GM23338 (cell line): ENCODE measurements at regions not wholly inside any gene's neighbourhood (a gene's known extent, or its start where the extent isn't known, plus 50 kb on each side); places are given as distances from the start of the nearest gene placed in this dataset.

ENCODE experiments used
- CREB1 ChIP-seq: fragments of 250-450 bp; sonication (Bioruptor Pico); IDR thresholded peaks from 2 replicates; pipeline ENCODE4 v1.5.0; 2020; ENCODE audit warnings: low read depth, mild to moderate bottlenecking, moderate library complexity
- EZH2 ChIP-seq: fragments of 200-600 bp; sonication (generic); IDR thresholded peaks from one replicate; pipeline ENCODE4 v1.8.0; 2017; ENCODE audit warnings: antibody characterized with exemption, mild to moderate bottlenecking, low read depth; ENCODE audit not compliant: unreplicated experiment
- EZH2phosphoT487 ChIP-seq: fragments of 200-600 bp; sonication (generic); IDR thresholded peaks from one replicate; pipeline ENCODE4 v1.8.1; 2018; ENCODE audit warnings: antibody characterized with exemption; ENCODE audit not compliant: unreplicated experiment
- JUNB ChIP-seq: IDR thresholded peaks from one replicate; pipeline ENCODE4 v1.6.1; 2016; ENCODE audit warnings: antibody characterized with exemption; ENCODE audit not compliant: unreplicated experiment
- NANOG ChIP-seq: IDR thresholded peaks from 2 replicates; pipeline ENCODE4 v1.6.1; 2016; ENCODE audit warnings: antibody characterized with exemption, borderline replicate concordance
- POLR2AphosphoS5 ChIP-seq: IDR thresholded peaks from 2 replicates; pipeline ENCODE4 v1.6.1; 2016; ENCODE audit warnings: antibody characterized with exemption, low read depth
- STAT1 ChIP-seq: IDR thresholded peaks from one replicate; pipeline ENCODE4 v1.6.1; 2016; ENCODE audit warnings: antibody characterized with exemption; ENCODE audit not compliant: unreplicated experiment
- ZNF114 ChIP-seq: fragments of 250-450 bp; sonication (Bioruptor Pico); IDR thresholded peaks from 2 replicates; pipeline ENCODE4 v1.5.0; 2020; ENCODE audit warnings: mild to moderate bottlenecking, moderate library complexity
- TF ChIP-seq, protein P1 (sequence below), 2 experiments: fragments of 200-600 bp in 1 of 2; sonication (generic) in 1 of 2; conservative IDR thresholded peaks; 2 replicates each; pipeline versions ENCODE4 v1.5.1 to v1.6.1; 2016 to 2017; ENCODE audit warnings: antibody characterized with exemption in 2 of 2, low read depth in 2 of 2, mild to moderate bottlenecking in 2 of 2, moderate library complexity in 1 of 2
- TF ChIP-seq, protein P2 (sequence below): IDR thresholded peaks from one replicate; pipeline ENCODE4 v1.6.1; 2018; ENCODE audit warnings: antibody characterized with exemption; ENCODE audit not compliant: unreplicated experiment
- TF ChIP-seq, protein P3 (sequence below): IDR thresholded peaks from 2 replicates; pipeline ENCODE4 v1.6.1; 2016; ENCODE audit warnings: antibody characterized with exemption
- TF ChIP-seq, protein P4 (sequence below): fragments of 250-450 bp; sonication (Bioruptor Pico); IDR thresholded peaks from 2 replicates; pipeline ENCODE4 v1.5.0; 2020; ENCODE audit warnings: mild to moderate bottlenecking, moderate library complexity

DNA sequence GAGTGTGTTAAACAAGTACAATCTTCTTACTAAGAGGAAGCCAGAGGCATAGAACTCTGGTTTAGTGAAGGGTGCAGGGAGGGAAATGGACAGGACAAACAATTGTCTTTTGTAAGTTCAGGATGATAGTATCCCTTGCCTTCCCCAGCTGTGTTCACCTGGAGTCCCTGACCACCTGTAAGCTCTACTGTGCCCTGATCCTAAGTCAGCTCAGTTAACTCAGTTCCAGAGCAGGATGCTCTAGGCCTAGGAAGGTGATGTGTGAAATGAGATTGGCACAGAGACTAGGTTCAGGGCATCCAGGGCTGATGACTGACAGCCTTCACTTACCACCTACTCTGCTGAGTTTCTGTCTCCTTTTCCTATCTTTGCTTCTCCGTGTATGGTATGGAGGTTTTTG is 333.0 kb downstream of the SUCLG1 start:
- TF ChIP-seq, protein P1, sequence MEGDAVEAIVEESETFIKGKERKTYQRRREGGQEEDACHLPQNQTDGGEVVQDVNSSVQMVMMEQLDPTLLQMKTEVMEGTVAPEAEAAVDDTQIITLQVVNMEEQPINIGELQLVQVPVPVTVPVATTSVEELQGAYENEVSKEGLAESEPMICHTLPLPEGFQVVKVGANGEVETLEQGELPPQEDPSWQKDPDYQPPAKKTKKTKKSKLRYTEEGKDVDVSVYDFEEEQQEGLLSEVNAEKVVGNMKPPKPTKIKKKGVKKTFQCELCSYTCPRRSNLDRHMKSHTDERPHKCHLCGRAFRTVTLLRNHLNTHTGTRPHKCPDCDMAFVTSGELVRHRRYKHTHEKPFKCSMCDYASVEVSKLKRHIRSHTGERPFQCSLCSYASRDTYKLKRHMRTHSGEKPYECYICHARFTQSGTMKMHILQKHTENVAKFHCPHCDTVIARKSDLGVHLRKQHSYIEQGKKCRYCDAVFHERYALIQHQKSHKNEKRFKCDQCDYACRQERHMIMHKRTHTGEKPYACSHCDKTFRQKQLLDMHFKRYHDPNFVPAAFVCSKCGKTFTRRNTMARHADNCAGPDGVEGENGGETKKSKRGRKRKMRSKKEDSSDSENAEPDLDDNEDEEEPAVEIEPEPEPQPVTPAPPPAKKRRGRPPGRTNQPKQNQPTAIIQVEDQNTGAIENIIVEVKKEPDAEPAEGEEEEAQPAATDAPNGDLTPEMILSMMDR (conservative IDR thresholded peaks at IDR 0.05; ENCODE audit: low read depth in 2 of 2) = no peak
- TF ChIP-seq NANOG (no peak), CREB1 (CRISPR knock-in tag) (no peak), EZH2phosphoT487 (no peak), EZH2 (no peak), POLR2AphosphoS5 (no peak), JUNB (no peak), STAT1 (no peak), ZNF114 (CRISPR knock-in tag) (no peak)
- TF ChIP-seq, protein P2, sequence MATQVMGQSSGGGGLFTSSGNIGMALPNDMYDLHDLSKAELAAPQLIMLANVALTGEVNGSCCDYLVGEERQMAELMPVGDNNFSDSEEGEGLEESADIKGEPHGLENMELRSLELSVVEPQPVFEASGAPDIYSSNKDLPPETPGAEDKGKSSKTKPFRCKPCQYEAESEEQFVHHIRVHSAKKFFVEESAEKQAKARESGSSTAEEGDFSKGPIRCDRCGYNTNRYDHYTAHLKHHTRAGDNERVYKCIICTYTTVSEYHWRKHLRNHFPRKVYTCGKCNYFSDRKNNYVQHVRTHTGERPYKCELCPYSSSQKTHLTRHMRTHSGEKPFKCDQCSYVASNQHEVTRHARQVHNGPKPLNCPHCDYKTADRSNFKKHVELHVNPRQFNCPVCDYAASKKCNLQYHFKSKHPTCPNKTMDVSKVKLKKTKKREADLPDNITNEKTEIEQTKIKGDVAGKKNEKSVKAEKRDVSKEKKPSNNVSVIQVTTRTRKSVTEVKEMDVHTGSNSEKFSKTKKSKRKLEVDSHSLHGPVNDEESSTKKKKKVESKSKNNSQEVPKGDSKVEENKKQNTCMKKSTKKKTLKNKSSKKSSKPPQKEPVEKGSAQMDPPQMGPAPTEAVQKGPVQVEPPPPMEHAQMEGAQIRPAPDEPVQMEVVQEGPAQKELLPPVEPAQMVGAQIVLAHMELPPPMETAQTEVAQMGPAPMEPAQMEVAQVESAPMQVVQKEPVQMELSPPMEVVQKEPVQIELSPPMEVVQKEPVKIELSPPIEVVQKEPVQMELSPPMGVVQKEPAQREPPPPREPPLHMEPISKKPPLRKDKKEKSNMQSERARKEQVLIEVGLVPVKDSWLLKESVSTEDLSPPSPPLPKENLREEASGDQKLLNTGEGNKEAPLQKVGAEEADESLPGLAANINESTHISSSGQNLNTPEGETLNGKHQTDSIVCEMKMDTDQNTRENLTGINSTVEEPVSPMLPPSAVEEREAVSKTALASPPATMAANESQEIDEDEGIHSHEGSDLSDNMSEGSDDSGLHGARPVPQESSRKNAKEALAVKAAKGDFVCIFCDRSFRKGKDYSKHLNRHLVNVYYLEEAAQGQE = no peak
- TF ChIP-seq, protein P3, sequence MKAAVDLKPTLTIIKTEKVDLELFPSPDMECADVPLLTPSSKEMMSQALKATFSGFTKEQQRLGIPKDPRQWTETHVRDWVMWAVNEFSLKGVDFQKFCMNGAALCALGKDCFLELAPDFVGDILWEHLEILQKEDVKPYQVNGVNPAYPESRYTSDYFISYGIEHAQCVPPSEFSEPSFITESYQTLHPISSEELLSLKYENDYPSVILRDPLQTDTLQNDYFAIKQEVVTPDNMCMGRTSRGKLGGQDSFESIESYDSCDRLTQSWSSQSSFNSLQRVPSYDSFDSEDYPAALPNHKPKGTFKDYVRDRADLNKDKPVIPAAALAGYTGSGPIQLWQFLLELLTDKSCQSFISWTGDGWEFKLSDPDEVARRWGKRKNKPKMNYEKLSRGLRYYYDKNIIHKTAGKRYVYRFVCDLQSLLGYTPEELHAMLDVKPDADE = no peak
- TF ChIP-seq, protein P4, sequence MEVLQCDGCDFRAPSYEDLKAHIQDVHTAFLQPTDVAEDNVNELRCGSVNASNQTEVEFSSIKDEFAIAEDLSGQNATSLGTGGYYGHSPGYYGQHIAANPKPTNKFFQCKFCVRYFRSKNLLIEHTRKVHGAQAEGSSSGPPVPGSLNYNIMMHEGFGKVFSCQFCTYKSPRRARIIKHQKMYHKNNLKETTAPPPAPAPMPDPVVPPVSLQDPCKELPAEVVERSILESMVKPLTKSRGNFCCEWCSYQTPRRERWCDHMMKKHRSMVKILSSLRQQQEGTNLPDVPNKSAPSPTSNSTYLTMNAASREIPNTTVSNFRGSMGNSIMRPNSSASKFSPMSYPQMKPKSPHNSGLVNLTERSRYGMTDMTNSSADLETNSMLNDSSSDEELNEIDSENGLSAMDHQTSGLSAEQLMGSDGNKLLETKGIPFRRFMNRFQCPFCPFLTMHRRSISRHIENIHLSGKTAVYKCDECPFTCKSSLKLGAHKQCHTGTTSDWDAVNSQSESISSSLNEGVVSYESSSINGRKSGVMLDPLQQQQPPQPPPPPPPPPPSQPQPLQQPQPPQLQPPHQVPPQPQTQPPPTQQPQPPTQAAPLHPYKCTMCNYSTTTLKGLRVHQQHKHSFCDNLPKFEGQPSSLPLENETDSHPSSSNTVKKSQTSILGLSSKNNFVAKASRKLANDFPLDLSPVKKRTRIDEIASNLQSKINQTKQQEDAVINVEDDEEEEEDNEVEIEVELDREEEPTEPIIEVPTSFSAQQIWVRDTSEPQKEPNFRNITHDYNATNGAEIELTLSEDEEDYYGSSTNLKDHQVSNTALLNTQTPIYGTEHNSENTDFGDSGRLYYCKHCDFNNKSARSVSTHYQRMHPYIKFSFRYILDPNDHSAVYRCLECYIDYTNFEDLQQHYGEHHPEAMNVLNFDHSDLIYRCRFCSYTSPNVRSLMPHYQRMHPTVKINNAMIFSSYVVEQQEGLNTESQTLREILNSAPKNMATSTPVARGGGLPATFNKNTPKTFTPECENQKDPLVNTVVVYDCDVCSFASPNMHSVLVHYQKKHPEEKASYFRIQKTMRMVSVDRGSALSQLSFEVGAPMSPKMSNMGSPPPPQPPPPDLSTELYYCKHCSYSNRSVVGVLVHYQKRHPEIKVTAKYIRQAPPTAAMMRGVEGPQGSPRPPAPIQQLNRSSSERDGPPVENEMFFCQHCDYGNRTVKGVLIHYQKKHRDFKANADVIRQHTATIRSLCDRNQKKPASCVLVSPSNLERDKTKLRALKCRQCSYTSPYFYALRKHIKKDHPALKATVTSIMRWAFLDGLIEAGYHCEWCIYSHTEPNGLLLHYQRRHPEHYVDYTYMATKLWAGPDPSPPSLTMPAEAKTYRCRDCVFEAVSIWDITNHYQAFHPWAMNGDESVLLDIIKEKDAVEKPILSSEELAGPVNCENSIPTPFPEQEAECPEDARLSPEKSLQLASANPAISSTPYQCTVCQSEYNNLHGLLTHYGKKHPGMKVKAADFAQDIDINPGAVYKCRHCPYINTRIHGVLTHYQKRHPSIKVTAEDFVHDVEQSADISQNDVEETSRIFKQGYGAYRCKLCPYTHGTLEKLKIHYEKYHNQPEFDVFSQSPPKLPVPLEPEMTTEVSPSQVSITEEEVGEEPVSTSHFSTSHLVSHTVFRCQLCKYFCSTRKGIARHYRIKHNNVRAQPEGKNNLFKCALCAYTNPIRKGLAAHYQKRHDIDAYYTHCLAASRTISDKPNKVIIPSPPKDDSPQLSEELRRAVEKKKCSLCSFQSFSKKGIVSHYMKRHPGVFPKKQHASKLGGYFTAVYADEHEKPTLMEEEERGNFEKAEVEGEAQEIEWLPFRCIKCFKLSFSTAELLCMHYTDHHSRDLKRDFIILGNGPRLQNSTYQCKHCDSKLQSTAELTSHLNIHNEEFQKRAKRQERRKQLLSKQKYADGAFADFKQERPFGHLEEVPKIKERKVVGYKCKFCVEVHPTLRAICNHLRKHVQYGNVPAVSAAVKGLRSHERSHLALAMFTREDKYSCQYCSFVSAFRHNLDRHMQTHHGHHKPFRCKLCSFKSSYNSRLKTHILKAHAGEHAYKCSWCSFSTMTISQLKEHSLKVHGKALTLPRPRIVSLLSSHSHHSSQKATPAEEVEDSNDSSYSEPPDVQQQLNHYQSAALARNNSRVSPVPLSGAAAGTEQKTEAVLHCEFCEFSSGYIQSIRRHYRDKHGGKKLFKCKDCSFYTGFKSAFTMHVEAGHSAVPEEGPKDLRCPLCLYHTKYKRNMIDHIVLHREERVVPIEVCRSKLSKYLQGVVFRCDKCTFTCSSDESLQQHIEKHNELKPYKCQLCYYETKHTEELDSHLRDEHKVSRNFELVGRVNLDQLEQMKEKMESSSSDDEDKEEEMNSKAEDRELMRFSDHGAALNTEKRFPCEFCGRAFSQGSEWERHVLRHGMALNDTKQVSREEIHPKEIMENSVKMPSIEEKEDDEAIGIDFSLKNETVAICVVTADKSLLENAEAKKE (CRISPR knock-in tag) = no peak
